Activated naive CD4-positive, alpha-beta T cell treated with anti-CD3 and anti-CD28 coated beads, Interleukin-2, amount 50 U/mL, for 24 hours (primary cell): ENCODE measurements at regions not wholly inside any gene's neighbourhood (a gene's known extent, or its start where the extent isn't known, plus 50 kb on each side); places are given as distances from the start of the nearest gene placed in this dataset.

ENCODE experiments used
- H3K27ac Mint-ChIP-seq: one replicate; pipeline ENCODE4 v1.8.0; 2021; ENCODE audit warnings: mild to moderate bottlenecking, mixed read lengths
- H3K27me3 Mint-ChIP-seq: one replicate; pipeline ENCODE4 v1.8.0; 2021; ENCODE audit warnings: mixed read lengths
- H3K36me3 Mint-ChIP-seq: one replicate; pipeline ENCODE4 v1.8.0; 2021; ENCODE audit warnings: mixed read lengths
- H3K4me1 Mint-ChIP-seq: one replicate; pipeline ENCODE4 v1.8.0; 2021; ENCODE audit warnings: mixed read lengths
- H3K4me3 Mint-ChIP-seq: one replicate; pipeline ENCODE4 v1.8.0; 2021; ENCODE audit warnings: mild to moderate bottlenecking, mixed read lengths
- H3K9me3 Mint-ChIP-seq: one replicate; pipeline ENCODE4 v1.8.0; 2021; ENCODE audit warnings: mixed read lengths

GRCh38 chr2:12641441-12641840, 75.3 kb upstream of the TRIB2 start:
- peak overlapping the region; percentile 42 for H3K27ac Mint-ChIP-seq
- peaks cover 32% of the 10 kb centered on the region for H3K4me1 Mint-ChIP-seq
- H3K36me3 Mint-ChIP-seq = no peaks in the 10 kb centered on the region
- no peak overlapping the region for H3K4me3 Mint-ChIP-seq
- H3K27me3 Mint-ChIP-seq = no peaks in the 10 kb centered on the region
- peaks cover 5% of the 10 kb centered on the region for H3K9me3 Mint-ChIP-seq

GRCh38 chr2:12642332-12642731, 74.4 kb upstream of the TRIB2 start:
- H3K36me3 Mint-ChIP-seq = peaks cover 3% of the 10 kb centered on the region
- no peak overlapping the region for H3K27ac Mint-ChIP-seq
- peaks cover 5% of the 10 kb centered on the region for H3K9me3 Mint-ChIP-seq
- H3K4me3 Mint-ChIP-seq = no peak overlapping the region
- peaks cover 24% of the 10 kb centered on the region for H3K4me1 Mint-ChIP-seq
- H3K27me3 Mint-ChIP-seq = no peaks in the 10 kb centered on the region

- Mint-ChIP-seq H3K4me3 (no peak overlapping the region), H3K27ac (no peak overlapping the region), H3K36me3 (peaks cover 3% of the 10 kb centered on the region), H3K27me3 (no peaks in the 10 kb centered on the region), H3K4me1 (peaks cover 21% of the 10 kb centered on the region), H3K9me3 (peaks cover 5% of the 10 kb centered on the region)
Measured at GRCh38 chr2:12642859-12643258, 73.9 kb upstream of the TRIB2 start.

GRCh38 chr2:12649602-12650400, 66.9 kb upstream of the TRIB2 start:
- peaks cover 8% of the 10 kb centered on the region for H3K4me1 Mint-ChIP-seq
- H3K4me3 Mint-ChIP-seq = no peak overlapping the region
- H3K36me3 Mint-ChIP-seq = peaks cover 3% of the 10 kb centered on the region
- H3K27ac Mint-ChIP-seq = no peak overlapping the region
- peaks cover 4% of the 10 kb centered on the region for H3K9me3 Mint-ChIP-seq
- no peaks in the 10 kb centered on the region for H3K27me3 Mint-ChIP-seq

- no peak overlapping the region for H3K27ac Mint-ChIP-seq
- H3K4me3 Mint-ChIP-seq = no peak overlapping the region
- peaks cover 6% of the 10 kb centered on the region for H3K4me1 Mint-ChIP-seq
Measured at GRCh38 chr2:12651641-12652040, 65.1 kb upstream of the TRIB2 start.

GRCh38 chr2:12652723-12653122, 64.0 kb upstream of the TRIB2 start:
- no peak overlapping the region for H3K27ac Mint-ChIP-seq
- no peaks in the 10 kb centered on the region for H3K27me3 Mint-ChIP-seq
- no peaks in the 10 kb centered on the region for H3K9me3 Mint-ChIP-seq
- H3K4me1 Mint-ChIP-seq = peaks cover 14% of the 10 kb centered on the region
- no peak overlapping the region for H3K4me3 Mint-ChIP-seq
- H3K36me3 Mint-ChIP-seq = peaks cover 1% of the 10 kb centered on the region

More at GRCh38 chr2:12651641-12652040, 65.1 kb upstream of the TRIB2 start:
- H3K9me3 Mint-ChIP-seq = no peaks in the 10 kb centered on the region
- H3K36me3 Mint-ChIP-seq = peaks cover 2% of the 10 kb centered on the region
- H3K27me3 Mint-ChIP-seq = no peaks in the 10 kb centered on the region

- H3K4me3 Mint-ChIP-seq = no peak overlapping the region
- H3K27ac Mint-ChIP-seq = no peak overlapping the region
- no peaks in the 10 kb centered on the region for H3K9me3 Mint-ChIP-seq
- peaks cover 20% of the 10 kb centered on the region for H3K4me1 Mint-ChIP-seq
- H3K27me3 Mint-ChIP-seq = no peaks in the 10 kb centered on the region
- peaks cover 1% of the 10 kb centered on the region for H3K36me3 Mint-ChIP-seq
Measured at GRCh38 chr2:12657560-12657959, 59.2 kb upstream of the TRIB2 start.

GRCh38 chr2:12658310-12658945, 58.3 kb upstream of the TRIB2 start:
- H3K9me3 Mint-ChIP-seq = no peaks in the 10 kb centered on the region
- H3K4me3 Mint-ChIP-seq = no peak overlapping the region
- H3K36me3 Mint-ChIP-seq = peaks cover 1% of the 10 kb centered on the region
- peaks cover 20% of the 10 kb centered on the region for H3K4me1 Mint-ChIP-seq
- no peak overlapping the region for H3K27ac Mint-ChIP-seq
- H3K27me3 Mint-ChIP-seq = no peaks in the 10 kb centered on the region

GRCh38 chr2:12661489-12661888, 55.2 kb upstream of the TRIB2 start:
- peaks cover 19% of the 10 kb centered on the region for H3K4me1 Mint-ChIP-seq
- peaks cover 6% of the 10 kb centered on the region for H3K36me3 Mint-ChIP-seq
- H3K4me3 Mint-ChIP-seq = no peak overlapping the region
- H3K27me3 Mint-ChIP-seq = no peaks in the 10 kb centered on the region
- no peaks in the 10 kb centered on the region for H3K9me3 Mint-ChIP-seq
- H3K27ac Mint-ChIP-seq = no peak overlapping the region

GRCh38 chr2:12663306-12664037, 53.3 kb upstream of the TRIB2 start:
- Mint-ChIP-seq H3K27ac (no peak overlapping the region), H3K4me1 (peaks cover 3% of the 10 kb centered on the region), H3K27me3 (no peaks in the 10 kb centered on the region), H3K4me3 (no peak overlapping the region), H3K36me3 (peaks cover 5% of the 10 kb centered on the region), H3K9me3 (peaks cover 4% of the 10 kb centered on the region)

GRCh38 chr2:12665334-12665733, 51.4 kb upstream of the TRIB2 start:
- Mint-ChIP-seq H3K27ac (peak overlapping the region; percentile 15), H3K9me3 (peaks cover 4% of the 10 kb centered on the region), H3K27me3 (no peaks in the 10 kb centered on the region), H3K4me3 (no peak overlapping the region), H3K36me3 (peaks cover 5% of the 10 kb centered on the region), H3K4me1 (no peaks in the 10 kb centered on the region)

- Mint-ChIP-seq H3K4me1 (no peaks in the 10 kb centered on the region), H3K27me3 (no peaks in the 10 kb centered on the region), H3K36me3 (peaks cover 5% of the 10 kb centered on the region), H3K4me3 (no peak overlapping the region), H3K9me3 (peaks cover 4% of the 10 kb centered on the region), H3K27ac (no peak overlapping the region)
Measured at GRCh38 chr2:12666445-12666844, 50.3 kb upstream of the TRIB2 start.
